ENCODE measurements at regions not wholly inside any gene's neighbourhood (a gene's known extent, or its start where the extent isn't known, plus 50 kb on each side); places are given as distances from the start of the nearest gene placed in this dataset.

GRCh38 chr2:145692971-145693478 is 1173.1 kb upstream of the ZEB2 start:
- DNase-seq = no peak

- no peak for DNase-seq
Measured at GRCh38 chr2:145691659-145692058, 1171.7 kb upstream of the ZEB2 start.

- no peak for DNase-seq
Measured at GRCh38 chr2:145690183-145690778, 1170.4 kb upstream of the ZEB2 start.

- DNase-seq = no peak
Measured at GRCh38 chr2:145689277-145689676, 1169.4 kb upstream of the ZEB2 start.

- no peak for DNase-seq
Measured at GRCh38 chr2:145688156-145688555, 1168.2 kb upstream of the ZEB2 start.

GRCh38 chr2:145687442-145688134 is 1167.7 kb upstream of the ZEB2 start:
- no peak for DNase-seq

- DNase-seq = no peak
Measured at GRCh38 chr2:145685383-145686050, 1165.6 kb upstream of the ZEB2 start.

GRCh38 chr2:145682546-145683157 is 1162.7 kb upstream of the ZEB2 start:
- DNase-seq = no peak

GRCh38 chr2:145680276-145680675 is 1160.4 kb upstream of the ZEB2 start:
- DNase-seq = no peak

GRCh38 chr2:145677371-145677770 is 1157.5 kb upstream of the ZEB2 start:
- DNase-seq = no peak

GRCh38 chr2:145674705-145675104 is 1154.8 kb upstream of the ZEB2 start:
- no peak for DNase-seq

GRCh38 chr2:145669301-145669700 is 1149.4 kb upstream of the ZEB2 start:
- DNase-seq = no peak

GRCh38 chr2:145666552-145666951 is 1146.6 kb upstream of the ZEB2 start:
- no peak for DNase-seq

GRCh38 chr2:145657265-145657664 is 1137.3 kb upstream of the ZEB2 start:
- no peak for DNase-seq

- no peak for DNase-seq
Measured at GRCh38 chr2:145655165-145655765, 1135.3 kb upstream of the ZEB2 start.

- DNase-seq = no peak
Measured at GRCh38 chr2:145654746-145655145, 1134.8 kb upstream of the ZEB2 start.

GRCh38 chr2:145654156-145654555 is 1134.2 kb upstream of the ZEB2 start:
- DNase-seq = no peak

- DNase-seq = no peak
Measured at GRCh38 chr2:145653553-145653952, 1133.6 kb upstream of the ZEB2 start.

- DNase-seq = peak; percentile 18
Measured at GRCh38 chr2:145652571-145653545, 1132.9 kb upstream of the ZEB2 start.

- DNase-seq = no peak
Measured at GRCh38 chr2:145652036-145652435, 1132.1 kb upstream of the ZEB2 start.

GRCh38 chr2:145650226-145650625 is 1130.3 kb upstream of the ZEB2 start:
- no peak for DNase-seq

- DNase-seq = no peak
Measured at GRCh38 chr2:145649061-145649460, 1129.1 kb upstream of the ZEB2 start.
